GM23338 (cell line): ENCODE measurements at regions not wholly inside any gene's neighbourhood (a gene's known extent, or its start where the extent isn't known, plus 50 kb on each side); places are given as distances from the start of the nearest gene placed in this dataset.

Source experiments
- ATAC-seq: fragments of 200-7000 bp; cut with Tn5 transposase; 3 replicates; pipeline ENCODE4 v1.9.1; 2020
- DNase-seq: peaks from one replicate; pipeline ENCODE4 v3.0.0-alpha.2; 2015; ENCODE audit warnings: low spot score
- H2AFZ ChIP-seq: fragments of 200-600 bp; sonication (generic); 2 replicates; pipeline ENCODE4 v1.8.0; 2016; ENCODE audit warnings: antibody characterized with exemption, mild to moderate bottlenecking, moderate library complexity
- H3F3A ChIP-seq: fragments of 200-600 bp; sonication (generic); replicated peaks from 2 replicates; pipeline ENCODE4 v1.8.0; 2017; ENCODE audit warnings: antibody characterized with exemption, mixed run types, low read depth
- H3K27ac ChIP-seq: fragments of 200-600 bp; sonication (generic); 2 replicates; pipeline ENCODE4 v1.6.1; 2016; ENCODE audit warnings: low read depth
- H3K27me3 ChIP-seq: fragments of 200-600 bp; sonication (generic); 2 replicates; pipeline ENCODE4 v1.8.0; 2016; ENCODE audit warnings: mild to moderate bottlenecking, mixed run types, moderate library complexity; ENCODE audit not compliant: insufficient read depth
- H3K36me3 ChIP-seq: fragments of 200-600 bp; sonication (generic); 2 replicates; pipeline ENCODE4 v1.8.0; 2016; ENCODE audit warnings: mild to moderate bottlenecking; ENCODE audit not compliant: insufficient read depth
- H3K4me1 ChIP-seq: fragments of 200-600 bp; sonication (generic); 2 replicates; pipeline ENCODE4 v1.8.0; 2016; ENCODE audit warnings: mild to moderate bottlenecking, moderate library complexity; ENCODE audit not compliant: insufficient read depth
- H3K4me2 ChIP-seq: fragments of 200-600 bp; sonication (generic); 2 replicates; pipeline ENCODE4 v1.7.1; 2017; ENCODE audit warnings: mixed run types
- H3K4me3 ChIP-seq: fragments of 200-600 bp; sonication (generic); 2 replicates; pipeline ENCODE4 v1.6.1; 2016; ENCODE audit warnings: mixed run types
- H3K79me2 ChIP-seq: fragments of 200-600 bp; sonication (generic); replicated peaks from 2 replicates; pipeline ENCODE4 v1.8.0; 2017; ENCODE audit warnings: mild to moderate bottlenecking; ENCODE audit not compliant: insufficient read depth
- H3K9me2 ChIP-seq: fragments of 200-600 bp; sonication (generic); 2 replicates; pipeline ENCODE4 v1.8.0; 2017; ENCODE audit not compliant: insufficient read depth
- H4K20me1 ChIP-seq: fragments of 200-600 bp; sonication (generic); replicated peaks from 2 replicates; pipeline ENCODE4 v1.8.0; 2017; ENCODE audit warnings: mild to moderate bottlenecking; ENCODE audit not compliant: insufficient read depth
- H3K27ac Mint-ChIP-seq: 2 replicates; pipeline ENCODE4 v1.8.0; 2020; ENCODE audit warnings: inconsistent platforms, mild to moderate bottlenecking, moderate library complexity, mixed read lengths
- H3K27me3 Mint-ChIP-seq: 3 replicates; pipeline ENCODE4 v1.8.0; 2022; ENCODE audit warnings: low read depth, mild to moderate bottlenecking, moderate library complexity, mixed read lengths, inconsistent platforms; ENCODE audit not compliant: insufficient read depth, poor library complexity
- H3K36me3 Mint-ChIP-seq: 3 replicates; pipeline ENCODE4 v1.8.0; 2021; ENCODE audit warnings: low read depth, mild to moderate bottlenecking, inconsistent platforms, moderate library complexity, mixed read lengths
- H3K4me1 Mint-ChIP-seq: 3 replicates; pipeline ENCODE4 v1.8.0; 2020; ENCODE audit warnings: mild to moderate bottlenecking, inconsistent platforms, mixed read lengths
- H3K4me3 Mint-ChIP-seq: 3 replicates; pipeline ENCODE4 v1.8.0; 2021; ENCODE audit warnings: moderate library complexity, mild to moderate bottlenecking, inconsistent platforms, mixed read lengths
- H3K9me3 Mint-ChIP-seq: 3 replicates; pipeline ENCODE4 v1.8.0; 2020; ENCODE audit warnings: moderate library complexity, mild to moderate bottlenecking, inconsistent platforms, mixed read lengths
- CREB1 ChIP-seq: fragments of 250-450 bp; sonication (Bioruptor Pico); IDR thresholded peaks from 2 replicates; pipeline ENCODE4 v1.5.0; 2020; ENCODE audit warnings: low read depth, mild to moderate bottlenecking, moderate library complexity
- EZH2 ChIP-seq: fragments of 200-600 bp; sonication (generic); IDR thresholded peaks from one replicate; pipeline ENCODE4 v1.8.0; 2017; ENCODE audit warnings: antibody characterized with exemption, mild to moderate bottlenecking, low read depth; ENCODE audit not compliant: unreplicated experiment
- EZH2phosphoT487 ChIP-seq: fragments of 200-600 bp; sonication (generic); IDR thresholded peaks from one replicate; pipeline ENCODE4 v1.8.1; 2018; ENCODE audit warnings: antibody characterized with exemption; ENCODE audit not compliant: unreplicated experiment
- JUNB ChIP-seq: IDR thresholded peaks from one replicate; pipeline ENCODE4 v1.6.1; 2016; ENCODE audit warnings: antibody characterized with exemption; ENCODE audit not compliant: unreplicated experiment
- NANOG ChIP-seq: IDR thresholded peaks from 2 replicates; pipeline ENCODE4 v1.6.1; 2016; ENCODE audit warnings: antibody characterized with exemption, borderline replicate concordance
- POLR2AphosphoS5 ChIP-seq: IDR thresholded peaks from 2 replicates; pipeline ENCODE4 v1.6.1; 2016; ENCODE audit warnings: antibody characterized with exemption, low read depth
- STAT1 ChIP-seq: IDR thresholded peaks from one replicate; pipeline ENCODE4 v1.6.1; 2016; ENCODE audit warnings: antibody characterized with exemption; ENCODE audit not compliant: unreplicated experiment
- ZNF114 ChIP-seq: fragments of 250-450 bp; sonication (Bioruptor Pico); IDR thresholded peaks from 2 replicates; pipeline ENCODE4 v1.5.0; 2020; ENCODE audit warnings: mild to moderate bottlenecking, moderate library complexity
- ZNF331 ChIP-seq: fragments of 250-450 bp; sonication (Bioruptor Pico); IDR thresholded peaks from 2 replicates; pipeline ENCODE4 v1.5.0; 2020; ENCODE audit warnings: low read depth, mild to moderate bottlenecking, moderate library complexity
- TF ChIP-seq, protein P1 (sequence below): fragments of 250-450 bp; sonication (Bioruptor Pico); IDR thresholded peaks from 2 replicates; pipeline ENCODE4 v1.5.0; 2020; ENCODE audit warnings: mild to moderate bottlenecking, moderate library complexity
- TF ChIP-seq, protein P2 (sequence below): IDR thresholded peaks from 2 replicates; pipeline ENCODE4 v1.6.1; 2016; ENCODE audit warnings: antibody characterized with exemption
- TF ChIP-seq, protein P3 (sequence below): IDR thresholded peaks from one replicate; pipeline ENCODE4 v1.6.1; 2018; ENCODE audit warnings: antibody characterized with exemption; ENCODE audit not compliant: unreplicated experiment
- TF ChIP-seq, protein P4 (sequence below), 2 experiments: fragments of 200-600 bp in 1 of 2; sonication (generic) in 1 of 2; conservative IDR thresholded peaks; 2 replicates each; pipeline versions ENCODE4 v1.5.1 to v1.6.1; 2016 to 2017; ENCODE audit warnings: antibody characterized with exemption in 2 of 2, low read depth in 2 of 2, mild to moderate bottlenecking in 2 of 2, moderate library complexity in 1 of 2

DNA sequence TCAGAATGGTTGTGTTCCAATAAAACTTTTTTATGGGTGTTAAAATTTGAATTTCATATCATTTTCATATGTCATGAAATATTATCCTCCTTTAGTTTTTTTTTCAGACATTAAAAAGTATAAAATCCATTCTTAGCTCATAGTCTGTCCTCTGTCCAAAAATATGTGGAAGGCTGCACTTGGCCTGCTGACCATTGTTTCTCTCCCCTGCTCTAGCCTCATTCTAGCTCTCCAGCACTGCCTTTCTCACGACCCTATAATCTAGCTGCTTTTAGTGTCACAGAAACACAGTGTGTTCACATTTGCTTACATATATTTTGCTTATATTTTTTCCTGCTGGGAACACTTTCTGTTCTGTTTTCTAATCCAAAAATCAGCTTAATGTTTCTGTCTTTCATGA lies 165.0 kb upstream of the ANK2 start:
- Mint-ChIP-seq H3K4me3 (no peak overlapping the region), H3K36me3 (no peaks in the 10 kb centered on the region), H3K4me1 (peaks cover 19% of the 10 kb centered on the region), H3K27me3 (peaks cover 2% of the 10 kb centered on the region), H3K9me3 (no peaks in the 10 kb centered on the region), H3K27ac (no peak overlapping the region)
- Histone ChIP-seq H3K27me3 (no peaks in the 10 kb centered on the region), H3K9me2 (no peaks in the 10 kb centered on the region), H2AFZ (no peak overlapping the region), H4K20me1 (no peaks in the 10 kb centered on the region), H3K36me3 (no peaks in the 10 kb centered on the region), H3K4me3 (no peak overlapping the region), H3F3A (no peaks in the 10 kb centered on the region), H3K4me2 (no peak overlapping the region), H3K27ac (no peak overlapping the region), H3K79me2 (no peaks in the 10 kb centered on the region), H3K4me1 (no peaks in the 10 kb centered on the region; the same call in 1 of the 2 replicates)
- ATAC-seq (no peak), DNase-seq (no peak)
- TF ChIP-seq ZNF114 (CRISPR knock-in tag) (no peak), ZNF331 (no peak), STAT1 (no peak), EZH2phosphoT487 (no peak), CREB1 (CRISPR knock-in tag) (no peak), EZH2 (no peak), JUNB (no peak), NANOG (no peak), POLR2AphosphoS5 (no peak)
- TF ChIP-seq, protein P1, sequence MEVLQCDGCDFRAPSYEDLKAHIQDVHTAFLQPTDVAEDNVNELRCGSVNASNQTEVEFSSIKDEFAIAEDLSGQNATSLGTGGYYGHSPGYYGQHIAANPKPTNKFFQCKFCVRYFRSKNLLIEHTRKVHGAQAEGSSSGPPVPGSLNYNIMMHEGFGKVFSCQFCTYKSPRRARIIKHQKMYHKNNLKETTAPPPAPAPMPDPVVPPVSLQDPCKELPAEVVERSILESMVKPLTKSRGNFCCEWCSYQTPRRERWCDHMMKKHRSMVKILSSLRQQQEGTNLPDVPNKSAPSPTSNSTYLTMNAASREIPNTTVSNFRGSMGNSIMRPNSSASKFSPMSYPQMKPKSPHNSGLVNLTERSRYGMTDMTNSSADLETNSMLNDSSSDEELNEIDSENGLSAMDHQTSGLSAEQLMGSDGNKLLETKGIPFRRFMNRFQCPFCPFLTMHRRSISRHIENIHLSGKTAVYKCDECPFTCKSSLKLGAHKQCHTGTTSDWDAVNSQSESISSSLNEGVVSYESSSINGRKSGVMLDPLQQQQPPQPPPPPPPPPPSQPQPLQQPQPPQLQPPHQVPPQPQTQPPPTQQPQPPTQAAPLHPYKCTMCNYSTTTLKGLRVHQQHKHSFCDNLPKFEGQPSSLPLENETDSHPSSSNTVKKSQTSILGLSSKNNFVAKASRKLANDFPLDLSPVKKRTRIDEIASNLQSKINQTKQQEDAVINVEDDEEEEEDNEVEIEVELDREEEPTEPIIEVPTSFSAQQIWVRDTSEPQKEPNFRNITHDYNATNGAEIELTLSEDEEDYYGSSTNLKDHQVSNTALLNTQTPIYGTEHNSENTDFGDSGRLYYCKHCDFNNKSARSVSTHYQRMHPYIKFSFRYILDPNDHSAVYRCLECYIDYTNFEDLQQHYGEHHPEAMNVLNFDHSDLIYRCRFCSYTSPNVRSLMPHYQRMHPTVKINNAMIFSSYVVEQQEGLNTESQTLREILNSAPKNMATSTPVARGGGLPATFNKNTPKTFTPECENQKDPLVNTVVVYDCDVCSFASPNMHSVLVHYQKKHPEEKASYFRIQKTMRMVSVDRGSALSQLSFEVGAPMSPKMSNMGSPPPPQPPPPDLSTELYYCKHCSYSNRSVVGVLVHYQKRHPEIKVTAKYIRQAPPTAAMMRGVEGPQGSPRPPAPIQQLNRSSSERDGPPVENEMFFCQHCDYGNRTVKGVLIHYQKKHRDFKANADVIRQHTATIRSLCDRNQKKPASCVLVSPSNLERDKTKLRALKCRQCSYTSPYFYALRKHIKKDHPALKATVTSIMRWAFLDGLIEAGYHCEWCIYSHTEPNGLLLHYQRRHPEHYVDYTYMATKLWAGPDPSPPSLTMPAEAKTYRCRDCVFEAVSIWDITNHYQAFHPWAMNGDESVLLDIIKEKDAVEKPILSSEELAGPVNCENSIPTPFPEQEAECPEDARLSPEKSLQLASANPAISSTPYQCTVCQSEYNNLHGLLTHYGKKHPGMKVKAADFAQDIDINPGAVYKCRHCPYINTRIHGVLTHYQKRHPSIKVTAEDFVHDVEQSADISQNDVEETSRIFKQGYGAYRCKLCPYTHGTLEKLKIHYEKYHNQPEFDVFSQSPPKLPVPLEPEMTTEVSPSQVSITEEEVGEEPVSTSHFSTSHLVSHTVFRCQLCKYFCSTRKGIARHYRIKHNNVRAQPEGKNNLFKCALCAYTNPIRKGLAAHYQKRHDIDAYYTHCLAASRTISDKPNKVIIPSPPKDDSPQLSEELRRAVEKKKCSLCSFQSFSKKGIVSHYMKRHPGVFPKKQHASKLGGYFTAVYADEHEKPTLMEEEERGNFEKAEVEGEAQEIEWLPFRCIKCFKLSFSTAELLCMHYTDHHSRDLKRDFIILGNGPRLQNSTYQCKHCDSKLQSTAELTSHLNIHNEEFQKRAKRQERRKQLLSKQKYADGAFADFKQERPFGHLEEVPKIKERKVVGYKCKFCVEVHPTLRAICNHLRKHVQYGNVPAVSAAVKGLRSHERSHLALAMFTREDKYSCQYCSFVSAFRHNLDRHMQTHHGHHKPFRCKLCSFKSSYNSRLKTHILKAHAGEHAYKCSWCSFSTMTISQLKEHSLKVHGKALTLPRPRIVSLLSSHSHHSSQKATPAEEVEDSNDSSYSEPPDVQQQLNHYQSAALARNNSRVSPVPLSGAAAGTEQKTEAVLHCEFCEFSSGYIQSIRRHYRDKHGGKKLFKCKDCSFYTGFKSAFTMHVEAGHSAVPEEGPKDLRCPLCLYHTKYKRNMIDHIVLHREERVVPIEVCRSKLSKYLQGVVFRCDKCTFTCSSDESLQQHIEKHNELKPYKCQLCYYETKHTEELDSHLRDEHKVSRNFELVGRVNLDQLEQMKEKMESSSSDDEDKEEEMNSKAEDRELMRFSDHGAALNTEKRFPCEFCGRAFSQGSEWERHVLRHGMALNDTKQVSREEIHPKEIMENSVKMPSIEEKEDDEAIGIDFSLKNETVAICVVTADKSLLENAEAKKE (CRISPR knock-in tag), result no peak
- TF ChIP-seq, protein P2, sequence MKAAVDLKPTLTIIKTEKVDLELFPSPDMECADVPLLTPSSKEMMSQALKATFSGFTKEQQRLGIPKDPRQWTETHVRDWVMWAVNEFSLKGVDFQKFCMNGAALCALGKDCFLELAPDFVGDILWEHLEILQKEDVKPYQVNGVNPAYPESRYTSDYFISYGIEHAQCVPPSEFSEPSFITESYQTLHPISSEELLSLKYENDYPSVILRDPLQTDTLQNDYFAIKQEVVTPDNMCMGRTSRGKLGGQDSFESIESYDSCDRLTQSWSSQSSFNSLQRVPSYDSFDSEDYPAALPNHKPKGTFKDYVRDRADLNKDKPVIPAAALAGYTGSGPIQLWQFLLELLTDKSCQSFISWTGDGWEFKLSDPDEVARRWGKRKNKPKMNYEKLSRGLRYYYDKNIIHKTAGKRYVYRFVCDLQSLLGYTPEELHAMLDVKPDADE, result no peak
- TF ChIP-seq, protein P3, sequence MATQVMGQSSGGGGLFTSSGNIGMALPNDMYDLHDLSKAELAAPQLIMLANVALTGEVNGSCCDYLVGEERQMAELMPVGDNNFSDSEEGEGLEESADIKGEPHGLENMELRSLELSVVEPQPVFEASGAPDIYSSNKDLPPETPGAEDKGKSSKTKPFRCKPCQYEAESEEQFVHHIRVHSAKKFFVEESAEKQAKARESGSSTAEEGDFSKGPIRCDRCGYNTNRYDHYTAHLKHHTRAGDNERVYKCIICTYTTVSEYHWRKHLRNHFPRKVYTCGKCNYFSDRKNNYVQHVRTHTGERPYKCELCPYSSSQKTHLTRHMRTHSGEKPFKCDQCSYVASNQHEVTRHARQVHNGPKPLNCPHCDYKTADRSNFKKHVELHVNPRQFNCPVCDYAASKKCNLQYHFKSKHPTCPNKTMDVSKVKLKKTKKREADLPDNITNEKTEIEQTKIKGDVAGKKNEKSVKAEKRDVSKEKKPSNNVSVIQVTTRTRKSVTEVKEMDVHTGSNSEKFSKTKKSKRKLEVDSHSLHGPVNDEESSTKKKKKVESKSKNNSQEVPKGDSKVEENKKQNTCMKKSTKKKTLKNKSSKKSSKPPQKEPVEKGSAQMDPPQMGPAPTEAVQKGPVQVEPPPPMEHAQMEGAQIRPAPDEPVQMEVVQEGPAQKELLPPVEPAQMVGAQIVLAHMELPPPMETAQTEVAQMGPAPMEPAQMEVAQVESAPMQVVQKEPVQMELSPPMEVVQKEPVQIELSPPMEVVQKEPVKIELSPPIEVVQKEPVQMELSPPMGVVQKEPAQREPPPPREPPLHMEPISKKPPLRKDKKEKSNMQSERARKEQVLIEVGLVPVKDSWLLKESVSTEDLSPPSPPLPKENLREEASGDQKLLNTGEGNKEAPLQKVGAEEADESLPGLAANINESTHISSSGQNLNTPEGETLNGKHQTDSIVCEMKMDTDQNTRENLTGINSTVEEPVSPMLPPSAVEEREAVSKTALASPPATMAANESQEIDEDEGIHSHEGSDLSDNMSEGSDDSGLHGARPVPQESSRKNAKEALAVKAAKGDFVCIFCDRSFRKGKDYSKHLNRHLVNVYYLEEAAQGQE, result no peak
- TF ChIP-seq, protein P4, sequence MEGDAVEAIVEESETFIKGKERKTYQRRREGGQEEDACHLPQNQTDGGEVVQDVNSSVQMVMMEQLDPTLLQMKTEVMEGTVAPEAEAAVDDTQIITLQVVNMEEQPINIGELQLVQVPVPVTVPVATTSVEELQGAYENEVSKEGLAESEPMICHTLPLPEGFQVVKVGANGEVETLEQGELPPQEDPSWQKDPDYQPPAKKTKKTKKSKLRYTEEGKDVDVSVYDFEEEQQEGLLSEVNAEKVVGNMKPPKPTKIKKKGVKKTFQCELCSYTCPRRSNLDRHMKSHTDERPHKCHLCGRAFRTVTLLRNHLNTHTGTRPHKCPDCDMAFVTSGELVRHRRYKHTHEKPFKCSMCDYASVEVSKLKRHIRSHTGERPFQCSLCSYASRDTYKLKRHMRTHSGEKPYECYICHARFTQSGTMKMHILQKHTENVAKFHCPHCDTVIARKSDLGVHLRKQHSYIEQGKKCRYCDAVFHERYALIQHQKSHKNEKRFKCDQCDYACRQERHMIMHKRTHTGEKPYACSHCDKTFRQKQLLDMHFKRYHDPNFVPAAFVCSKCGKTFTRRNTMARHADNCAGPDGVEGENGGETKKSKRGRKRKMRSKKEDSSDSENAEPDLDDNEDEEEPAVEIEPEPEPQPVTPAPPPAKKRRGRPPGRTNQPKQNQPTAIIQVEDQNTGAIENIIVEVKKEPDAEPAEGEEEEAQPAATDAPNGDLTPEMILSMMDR (conservative IDR thresholded peaks at IDR 0.05; ENCODE audit: low read depth in 2 of 2), result no peak
